Thymus (tissue), 11 donors: ENCODE measurements at regions not wholly inside any gene's neighbourhood (a gene's known extent, or its start where the extent isn't known, plus 50 kb on each side); places are given as distances from the start of the nearest gene placed in this dataset.
"Not testable (repeated sequence)": the region's sequence is repeated elsewhere in the genome, so short reads cannot be mapped to it uniquely, and the experiment has no call there.

Source experiments
- DNase-seq, 9 donors: peaks; one replicate each; pipeline ENCODE4 v3.0.0-alpha.2; 2013; ENCODE audit warnings: low spot score in 9 of 9, low read depth in 6 of 9, missing footprints in 1 of 9
- H3K27ac ChIP-seq, 2 donors: one replicate each; pipeline ENCODE4 v1.5.1; 2013; ENCODE audit warnings: control low read depth in 1 of 2, low read depth in 1 of 2, low read length in 1 of 2, mild to moderate bottlenecking in 1 of 2, moderate library complexity in 1 of 2
- H3K27me3 ChIP-seq, 2 donors: one replicate each; pipeline ENCODE4 v1.5.1; 2013; ENCODE audit warnings: low read length in 1 of 2; ENCODE audit not compliant: control insufficient read depth in 2 of 2, insufficient read depth in 1 of 2
- H3K36me3 ChIP-seq, 2 donors: one replicate each; pipeline ENCODE4 v1.5.1; 2013; ENCODE audit warnings: low read length in 1 of 2, mild to moderate bottlenecking in 1 of 2, moderate library complexity in 1 of 2; ENCODE audit not compliant: control insufficient read depth in 2 of 2, insufficient read depth in 2 of 2
- H3K4me1 ChIP-seq, 2 donors: one replicate each; pipeline ENCODE4 v1.5.1; 2013; ENCODE audit warnings: low read length in 2 of 2; ENCODE audit not compliant: control insufficient read depth in 2 of 2, insufficient read depth in 2 of 2
- H3K4me3 ChIP-seq, 2 donors: one replicate each; pipeline ENCODE4 v1.5.1; 2013; ENCODE audit warnings: low read length in 2 of 2, control low read depth in 1 of 2, mild to moderate bottlenecking in 1 of 2
- H3K9me3 ChIP-seq, 2 donors: one replicate each; pipeline ENCODE4 v1.5.1; 2013; ENCODE audit warnings: low read length in 1 of 2, mild to moderate bottlenecking in 1 of 2; ENCODE audit not compliant: control insufficient read depth in 2 of 2, insufficient read depth in 1 of 2
- WGBS: extraction: QIAGEN DNeasy Blood & Tissue Kit; methylation state at CpG from one replicate; pipeline ENCODE4 v1.1.7; 2013; 5-methylcytosine and 5-hydroxymethylcytosine counted together
- donor health status: healthy.

GRCh38 chr5:17056141-17056631 is 120.1 kb upstream of the MYO10 start:
- no peaks in the 10 kb centered on the region for H3K36me3 ChIP-seq
- H3K9me3 ChIP-seq, result no peaks in the 10 kb centered on the region
- H3K4me3 ChIP-seq, result no peak overlapping the region
- no peak overlapping the region for H3K27ac ChIP-seq
- WGBS, result 92% methylated on average over 7 of the region's 7 CpGs
- no peaks in the 10 kb centered on the region for H3K4me1 ChIP-seq
- DNase-seq, result no peak
- no peaks in the 10 kb centered on the region for H3K27me3 ChIP-seq

- no peaks in the 10 kb centered on the region for H3K27me3 ChIP-seq
- H3K36me3 ChIP-seq, result no peaks in the 10 kb centered on the region
- peaks cover 0 to 7% of the 10 kb centered on the region in 2 donors for H3K9me3 ChIP-seq
- H3K4me1 ChIP-seq, result no peaks in the 10 kb centered on the region
- no peak overlapping the region for H3K4me3 ChIP-seq
- WGBS, result 93% methylated on average over 7 of the region's 7 CpGs
- H3K27ac ChIP-seq, result no peak overlapping the region
- no peak for DNase-seq
These were observed 122.3 kb upstream of the MYO10 start for GRCh38 chr5:17058438-17058837.

- H3K4me3 ChIP-seq, result no peak overlapping the region
- no peaks in the 10 kb centered on the region for H3K36me3 ChIP-seq
- WGBS, result 97% methylated on average over 33 of the region's 33 CpGs
- H3K27ac ChIP-seq, result no peak overlapping the region
- no peaks in the 10 kb centered on the region for H3K4me1 ChIP-seq
- DNase-seq, result no peak
- peaks cover 0 to 7% of the 10 kb centered on the region in 2 donors for H3K9me3 ChIP-seq
- no peaks in the 10 kb centered on the region for H3K27me3 ChIP-seq
These were observed 125.9 kb upstream of the MYO10 start for GRCh38 chr5:17061973-17062470.

- H3K27ac ChIP-seq, H3K4me3 ChIP-seq, H3K9me3 ChIP-seq, H3K36me3 ChIP-seq, H3K27me3 ChIP-seq, DNase-seq, H3K4me1 ChIP-seq: not testable (repeated sequence)
- WGBS, result 94% methylated on average over 4 of the region's 4 CpGs
These were observed 126.7 kb upstream of the MYO10 start for GRCh38 chr5:17062741-17063140.

DNA sequence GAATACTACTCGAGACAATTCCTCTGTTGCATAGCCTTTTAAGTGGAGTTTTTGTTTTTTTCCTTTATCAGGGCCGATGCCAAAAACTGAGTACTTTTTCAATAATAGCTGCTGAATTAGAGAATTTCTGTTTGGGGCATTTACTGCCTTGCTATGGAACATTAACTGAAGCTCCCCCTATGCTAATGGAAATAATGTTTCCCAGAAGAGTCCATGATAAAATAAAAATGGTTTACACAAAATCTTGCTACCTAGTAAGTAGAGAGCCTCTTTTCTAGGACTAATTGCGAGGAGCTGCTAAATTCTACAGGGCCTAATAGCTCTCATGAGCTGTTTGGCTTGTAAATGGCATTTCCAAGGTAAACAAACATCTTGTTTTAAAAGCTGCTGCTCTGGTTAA is 128.2 kb upstream of the MYO10 start:
- DNase-seq, result no peak
- Histone ChIP-seq H3K27me3 (no peaks in the 10 kb centered on the region), H3K27ac (no peak overlapping the region), H3K4me3 (no peak overlapping the region), H3K9me3 (peaks cover 0 to 7% of the 10 kb centered on the region in 2 donors), H3K4me1 (no peaks in the 10 kb centered on the region), H3K36me3 (no peaks in the 10 kb centered on the region)
- WGBS, result 84% methylated on average over 3 of the region's 3 CpGs

GRCh38 chr5:17065458-17065857 is 129.4 kb upstream of the MYO10 start:
- Histone ChIP-seq H3K27me3 (no peaks in the 10 kb centered on the region), H3K36me3 (no peaks in the 10 kb centered on the region), H3K27ac (no peak overlapping the region), H3K4me3 (no peak overlapping the region), H3K9me3 (peaks cover 0 to 7% of the 10 kb centered on the region in 2 donors), H3K4me1 (no peaks in the 10 kb centered on the region)
- DNase-seq, result no peak
- 95% methylated on average over 3 of the region's 3 CpGs for WGBS

DNA sequence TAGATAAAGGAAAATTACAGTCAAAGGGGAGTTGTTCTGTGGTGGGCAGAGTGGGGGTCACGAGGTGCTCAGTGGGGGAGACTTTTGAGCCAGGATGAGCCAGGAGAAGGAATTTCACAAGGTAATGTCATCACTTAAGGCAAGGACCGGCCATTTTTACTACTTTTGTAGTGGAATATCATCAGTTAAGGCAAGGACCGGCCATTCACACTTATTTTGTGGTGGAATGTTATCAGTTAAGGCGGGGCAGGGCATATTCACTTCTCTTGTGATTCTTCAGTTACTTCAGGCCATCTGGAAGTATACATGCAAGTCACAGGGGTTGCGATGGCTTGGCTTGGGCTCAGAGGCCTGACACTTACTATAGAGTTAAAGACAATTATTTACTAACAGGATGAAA is 129.9 kb upstream of the MYO10 start:
- not testable (repeated sequence) for H3K27ac ChIP-seq, H3K27me3 ChIP-seq, H3K4me1 ChIP-seq, DNase-seq, H3K4me3 ChIP-seq, H3K9me3 ChIP-seq, H3K36me3 ChIP-seq
- 93% methylated on average over 5 of the region's 5 CpGs for WGBS

GRCh38 chr5:17067657-17068392 is 131.7 kb upstream of the MYO10 start:
- Histone ChIP-seq H3K9me3 (no peaks in the 10 kb centered on the region), H3K4me1 (no peaks in the 10 kb centered on the region), H3K36me3 (no peaks in the 10 kb centered on the region), H3K27ac (no peak overlapping the region), H3K4me3 (no peak overlapping the region), H3K27me3 (no peaks in the 10 kb centered on the region)
- no peak for DNase-seq
- 94% methylated on average over 8 of the region's 8 CpGs for WGBS

DNA sequence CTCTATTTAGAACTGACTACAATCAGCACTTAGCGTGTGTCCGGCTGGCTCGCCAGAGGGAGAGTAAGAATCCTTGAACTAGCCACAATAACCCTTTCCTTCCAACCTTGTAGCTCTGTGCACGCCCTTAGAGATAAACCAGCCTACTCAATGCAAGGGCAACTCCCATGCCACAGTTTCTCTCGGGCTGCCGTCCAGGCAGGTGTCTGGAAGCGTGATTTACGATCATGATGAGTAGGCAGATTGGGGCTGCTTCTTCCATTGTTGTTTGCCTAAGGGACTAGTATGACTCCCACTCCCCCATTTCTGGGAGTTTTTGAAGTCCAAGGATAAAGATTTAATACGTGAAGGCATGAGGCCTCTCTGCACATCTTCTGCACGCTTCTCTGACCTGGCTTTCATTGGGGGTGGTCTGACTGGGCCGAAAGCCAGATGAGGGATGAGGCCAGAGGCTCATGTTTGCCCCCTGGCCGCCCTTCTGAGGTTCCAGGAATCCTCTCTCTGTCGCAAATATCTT is 134.0 kb upstream of the MYO10 start:
- Histone ChIP-seq H3K27me3 (no peaks in the 10 kb centered on the region), H3K36me3 (no peaks in the 10 kb centered on the region), H3K4me3 (no peak overlapping the region), H3K4me1 (no peaks in the 10 kb centered on the region), H3K27ac (no peak overlapping the region), H3K9me3 (no peaks in the 10 kb centered on the region)
- no peak for DNase-seq
- WGBS, result 78% methylated on average over 13 of the region's 13 CpGs
